Trophoblast cell (in vitro differentiated cells and primary cell): ENCODE measurements at regions not wholly inside any gene's neighbourhood (a gene's known extent, or its start where the extent isn't known, plus 50 kb on each side); places are given as distances from the start of the nearest gene placed in this dataset.
"Not testable (repeated sequence)": the region's sequence is repeated elsewhere in the genome, so short reads cannot be mapped to it uniquely, and the experiment has no call there.

Experiments used
- DNase-seq, 2 donors: peaks; one replicate each; pipeline ENCODE4 v3.0.0-alpha.2; 2016
- H2AFZ ChIP-seq: 2 replicates; pipeline ENCODE4 v1.6.1; 2013; ENCODE audit warnings: low read length, moderate library complexity, mild to moderate bottlenecking; ENCODE audit not compliant: insufficient read depth, poor library complexity
- H2AK5ac ChIP-seq: 2 replicates; pipeline ENCODE4 v1.6.1; 2013; ENCODE audit warnings: mild to moderate bottlenecking, low read length
- H2BK120ac ChIP-seq: 2 replicates; pipeline ENCODE4 v1.6.1; 2013; ENCODE audit warnings: low read length, mild to moderate bottlenecking, moderate library complexity; ENCODE audit not compliant: insufficient read depth, poor library complexity
- H2BK12ac ChIP-seq: 2 replicates; pipeline ENCODE4 v1.6.1; 2013; ENCODE audit warnings: mild to moderate bottlenecking, low read length, moderate library complexity
- H2BK5ac ChIP-seq: 2 replicates; pipeline ENCODE4 v1.6.1; 2013; ENCODE audit warnings: low read length, low read depth, moderate library complexity, mild to moderate bottlenecking; ENCODE audit not compliant: poor library complexity
- H3K14ac ChIP-seq: 2 replicates; pipeline ENCODE4 v1.6.1; 2013; ENCODE audit warnings: mild to moderate bottlenecking, low read length
- H3K18ac ChIP-seq: 2 replicates; pipeline ENCODE4 v1.6.1; 2013; ENCODE audit warnings: mild to moderate bottlenecking, low read length
- H3K23ac ChIP-seq: 2 replicates; pipeline ENCODE4 v1.6.1; 2013; ENCODE audit warnings: low read length
- H3K27ac ChIP-seq: 2 replicates; pipeline ENCODE4 v1.5.1; 2013; ENCODE audit warnings: low read depth, mild to moderate bottlenecking, inconsistent platforms, low read length, moderate library complexity
- H3K27me3 ChIP-seq: 2 replicates; pipeline ENCODE4 v1.6.1; 2013; ENCODE audit warnings: inconsistent platforms, mild to moderate bottlenecking, low read length, moderate library complexity; ENCODE audit not compliant: insufficient read depth
- H3K36me3 ChIP-seq, 2 experiments: 1 replicate in 1 of 2; 2 replicates in 1 of 2; pipeline ENCODE4 v1.6.1; 2013; ENCODE audit warnings: low read length in 2 of 2, mild to moderate bottlenecking in 2 of 2, moderate library complexity in 1 of 2; ENCODE audit not compliant: insufficient read depth in 2 of 2, control insufficient read depth in 1 of 2
- H3K4ac ChIP-seq: 2 replicates; pipeline ENCODE4 v1.6.1; 2013; ENCODE audit warnings: low read depth, mild to moderate bottlenecking, low read length, moderate library complexity
- H3K4me1 ChIP-seq, 2 experiments: 1 replicate in 1 of 2; 2 replicates in 1 of 2; pipeline ENCODE4 v1.6.1; 2013; ENCODE audit warnings: low read length in 2 of 2, mild to moderate bottlenecking in 2 of 2, moderate library complexity in 1 of 2; ENCODE audit not compliant: insufficient read depth in 2 of 2, control insufficient read depth in 1 of 2
- H3K4me2 ChIP-seq: 2 replicates; pipeline ENCODE4 v1.6.1; 2013; ENCODE audit warnings: inconsistent platforms, mild to moderate bottlenecking, low read length, moderate library complexity
- H3K4me3 ChIP-seq: 2 replicates; pipeline ENCODE4 v1.5.1; 2013; ENCODE audit warnings: mild to moderate bottlenecking, low read depth, low read length, inconsistent platforms
- H3K79me1 ChIP-seq: one replicate; pipeline ENCODE4 v1.6.1; 2013; ENCODE audit warnings: low read length
- H3K79me2 ChIP-seq: 2 replicates; pipeline ENCODE4 v1.6.1; 2013; ENCODE audit warnings: low read length, mild to moderate bottlenecking; ENCODE audit not compliant: control insufficient read depth, insufficient read depth, poor library complexity
- H3K9ac ChIP-seq: 2 replicates; pipeline ENCODE4 v1.6.1; 2013; ENCODE audit warnings: mild to moderate bottlenecking, low read length
- H3K9me3 ChIP-seq: 2 replicates; pipeline ENCODE4 v1.6.1; 2013; ENCODE audit warnings: low read depth, mild to moderate bottlenecking, control low read depth, inconsistent platforms, low read length; ENCODE audit not compliant: insufficient read depth
- H4K12ac ChIP-seq: 2 replicates; pipeline ENCODE4 v1.6.1; 2013; ENCODE audit warnings: low read depth, mild to moderate bottlenecking, low read length, moderate library complexity
- H4K8ac ChIP-seq: 2 replicates; pipeline ENCODE4 v1.6.1; 2013; ENCODE audit warnings: low read depth, mild to moderate bottlenecking, low read length, moderate library complexity
- H4K91ac ChIP-seq: one replicate; pipeline ENCODE4 v1.6.1; 2013; ENCODE audit warnings: low read depth, mild to moderate bottlenecking, low read length, moderate library complexity
- WGBS: extraction: QIAGEN DNeasy Blood & Tissue Kit; methylation state at CpG from one replicate; pipeline ENCODE4 v1.1.7; 2013; ENCODE audit warnings: missing lambda C conversion rate; ENCODE audit not compliant: insufficient read length, insufficient coverage; ENCODE audit errors: extremely low coverage; 5-methylcytosine and 5-hydroxymethylcytosine counted together

DNA sequence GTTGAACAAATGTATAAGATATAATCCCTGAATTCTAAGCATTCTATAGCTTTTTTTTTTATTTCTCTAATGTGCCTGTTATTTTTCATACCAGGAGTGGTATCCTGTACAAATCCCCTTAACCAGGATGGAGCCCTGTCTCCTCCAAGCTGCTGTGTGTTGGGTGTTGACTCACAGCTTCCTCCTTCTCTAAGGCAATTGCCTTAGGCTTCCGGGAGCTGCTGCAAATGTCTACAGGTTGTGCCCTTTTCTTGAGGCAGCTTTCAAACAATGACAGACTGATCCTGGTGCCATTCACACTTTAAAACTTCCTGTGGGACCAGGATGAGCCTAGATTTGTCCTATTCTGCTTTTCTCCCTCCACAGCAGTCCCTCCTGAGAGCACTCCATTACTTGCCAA lies 173.2 kb downstream of the BTBD3 start:
- Histone ChIP-seq H2BK120ac (no peak overlapping the region), H3K23ac (no peak overlapping the region), H4K8ac (no peak overlapping the region), H3K4me1 (peaks cover 4 to 10% of the 10 kb centered on the region in 2 experiments), H3K14ac (no peak overlapping the region), H3K18ac (no peak overlapping the region), H3K27ac (no peak overlapping the region), H3K4me3 (no peak overlapping the region), H4K91ac (no peak overlapping the region), H3K9ac (no peak overlapping the region), H2AFZ (no peak overlapping the region), H3K79me2 (no peaks in the 10 kb centered on the region), H3K79me1 (peaks cover 2% of the 10 kb centered on the region), H4K12ac (no peak overlapping the region), H2BK5ac (no peak overlapping the region), H3K9me3 (no peaks in the 10 kb centered on the region), H2BK12ac (no peak overlapping the region), H3K27me3 (no peaks in the 10 kb centered on the region), H3K4me2 (no peak overlapping the region), H2AK5ac (no peak overlapping the region), H3K36me3 (no peaks in the 10 kb centered on the region), H3K4ac (no peak overlapping the region)
- WGBS: no CpG with 5 or more reads among the region's 1 CpG
- DNase-seq: no peak

- H3K79me1 ChIP-seq: peaks cover 2% of the 10 kb centered on the region
- H2AK5ac ChIP-seq: no peak overlapping the region
- H2BK5ac ChIP-seq: no peak overlapping the region
- no peak overlapping the region for H4K91ac ChIP-seq
- no peak overlapping the region for H3K18ac ChIP-seq
- H3K4me1 ChIP-seq: peaks cover 4 to 10% of the 10 kb centered on the region in 2 experiments
- no peak overlapping the region for H3K14ac ChIP-seq
- no peaks in the 10 kb centered on the region for H3K9me3 ChIP-seq
- H4K8ac ChIP-seq: no peak overlapping the region
- no peak overlapping the region for H3K4me3 ChIP-seq
- H3K79me2 ChIP-seq: no peaks in the 10 kb centered on the region
- no CpG with 5 or more reads among the region's 10 CpGs for WGBS
- H2BK12ac ChIP-seq: no peak overlapping the region
- H2AFZ ChIP-seq: no peak overlapping the region
- H4K12ac ChIP-seq: no peak overlapping the region
- H3K9ac ChIP-seq: no peak overlapping the region
- no peak overlapping the region for H3K4ac ChIP-seq
- no peak overlapping the region for H3K23ac ChIP-seq
- no peak overlapping the region for H2BK120ac ChIP-seq
- H3K27me3 ChIP-seq: no peaks in the 10 kb centered on the region
- no peak overlapping the region for H3K4me2 ChIP-seq
- H3K36me3 ChIP-seq: no peaks in the 10 kb centered on the region
- H3K27ac ChIP-seq: peak overlapping the region; percentile 2
- peak in 1 of 2 donors; percentile 39 for DNase-seq
Measured at GRCh38 chr20:12093057-12093796, 175.5 kb downstream of the BTBD3 start.

DNA sequence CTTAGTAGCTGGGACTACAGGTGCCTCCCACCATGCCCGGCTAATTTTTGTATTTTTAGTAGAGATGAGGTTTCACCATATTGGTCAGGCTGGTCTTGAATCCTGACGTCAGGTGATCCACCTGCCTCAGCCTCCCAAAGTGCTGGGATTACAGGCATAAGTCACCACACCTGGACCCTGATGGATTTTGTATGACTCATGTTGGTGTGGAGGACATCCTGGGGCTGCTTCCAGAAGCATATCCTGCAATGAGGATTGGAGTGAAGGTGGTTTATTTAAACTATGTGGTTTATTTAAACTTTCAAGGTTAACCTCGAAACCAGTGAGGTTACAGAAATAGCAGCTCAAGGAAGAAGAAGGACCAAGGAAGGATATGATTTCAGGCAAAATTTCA lies 176.1 kb downstream of the BTBD3 start:
- WGBS: no CpG with 5 or more reads among the region's 3 CpGs
- not testable (repeated sequence) for H2BK12ac ChIP-seq, H4K12ac ChIP-seq, H3K4ac ChIP-seq, H2BK120ac ChIP-seq, H2AK5ac ChIP-seq, H2BK5ac ChIP-seq, H3K18ac ChIP-seq, H3K79me2 ChIP-seq, H3K79me1 ChIP-seq, H4K8ac ChIP-seq, H3K23ac ChIP-seq, H3K36me3 ChIP-seq, H3K27me3 ChIP-seq, H3K4me1 ChIP-seq, H4K91ac ChIP-seq, H3K4me3 ChIP-seq, H3K9me3 ChIP-seq, H3K14ac ChIP-seq, H2AFZ ChIP-seq, H3K27ac ChIP-seq, H3K9ac ChIP-seq, H3K4me2 ChIP-seq
- peak in 1 of 2 donors; percentile 10 for DNase-seq

- H3K27me3 ChIP-seq: no peaks in the 10 kb centered on the region
- peaks cover 2% of the 10 kb centered on the region for H3K79me1 ChIP-seq
- H2BK5ac ChIP-seq: no peak overlapping the region
- no peak overlapping the region for H3K18ac ChIP-seq
- H3K4me1 ChIP-seq: peaks cover 4 to 10% of the 10 kb centered on the region in 2 experiments
- H3K79me2 ChIP-seq: no peaks in the 10 kb centered on the region
- no peak overlapping the region for H3K4me2 ChIP-seq
- no peak overlapping the region for H3K27ac ChIP-seq
- no peak overlapping the region for H3K9ac ChIP-seq
- no peaks in the 10 kb centered on the region for H3K9me3 ChIP-seq
- DNase-seq: no peak
- H2BK12ac ChIP-seq: no peak overlapping the region
- H2AK5ac ChIP-seq: no peak overlapping the region
- no peak overlapping the region for H3K4me3 ChIP-seq
- H3K23ac ChIP-seq: no peak overlapping the region
- H2AFZ ChIP-seq: no peak overlapping the region
- H4K12ac ChIP-seq: no peak overlapping the region
- H3K14ac ChIP-seq: no peak overlapping the region
- H2BK120ac ChIP-seq: no peak overlapping the region
- no peaks in the 10 kb centered on the region for H3K36me3 ChIP-seq
- H3K4ac ChIP-seq: no peak overlapping the region
- no peak overlapping the region for H4K8ac ChIP-seq
- H4K91ac ChIP-seq: no peak overlapping the region
- no CpG with 5 or more reads among the region's 5 CpGs for WGBS
Measured at GRCh38 chr20:12095180-12095920, 177.7 kb downstream of the BTBD3 start.
